ENCODE measurements at regions not wholly inside any gene's neighbourhood (a gene's known extent, or its start where the extent isn't known, plus 50 kb on each side); places are given as distances from the start of the nearest gene placed in this dataset.

GRCh38 chr17:72332367-72332766, 211.5 kb downstream of the SOX9 start:
- no peak for TF ChIP-seq CTCF (IDR thresholded peaks at IDR 0.05)
- no peak for TF ChIP-seq POLR2A (IDR thresholded peaks at IDR 0.05)

All from thyroid gland (tissue), 4 donors.